GM21423 (cell line): ENCODE measurements at regions not wholly inside any gene's neighbourhood (a gene's known extent, or its start where the extent isn't known, plus 50 kb on each side); places are given as distances from the start of the nearest gene placed in this dataset.

Source experiments
- ATAC-seq: cut with Tn5 transposase; IDR thresholded peaks from one replicate; pipeline ENCODE4 v1.9.1; 2021; ENCODE audit warnings: mild to moderate bottlenecking, moderate library complexity; ENCODE audit not compliant: unreplicated experiment

DNA sequence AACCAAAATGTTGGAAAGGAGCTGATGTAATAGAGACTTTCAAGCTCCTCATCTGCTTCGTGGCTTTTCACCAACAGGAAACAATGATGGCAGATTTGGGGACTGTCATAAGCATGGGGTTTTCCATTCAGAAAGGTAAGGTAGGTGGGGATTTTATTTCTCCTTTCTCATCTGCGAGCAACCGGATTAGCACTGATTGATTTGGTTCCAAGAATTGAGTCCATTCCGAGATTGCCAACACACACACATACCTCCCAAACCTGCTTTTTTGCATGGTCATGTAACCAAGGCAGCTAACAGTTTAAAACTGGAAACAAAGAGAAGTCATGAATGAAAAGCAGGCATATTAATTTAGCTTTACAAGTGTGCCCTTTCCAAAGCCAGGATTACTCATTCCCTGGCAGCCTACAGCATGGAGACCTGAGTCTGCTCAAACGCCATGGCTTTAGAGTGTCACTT is 63.0 kb upstream of the LNX1 start:
- ATAC-seq = no peak

DNA sequence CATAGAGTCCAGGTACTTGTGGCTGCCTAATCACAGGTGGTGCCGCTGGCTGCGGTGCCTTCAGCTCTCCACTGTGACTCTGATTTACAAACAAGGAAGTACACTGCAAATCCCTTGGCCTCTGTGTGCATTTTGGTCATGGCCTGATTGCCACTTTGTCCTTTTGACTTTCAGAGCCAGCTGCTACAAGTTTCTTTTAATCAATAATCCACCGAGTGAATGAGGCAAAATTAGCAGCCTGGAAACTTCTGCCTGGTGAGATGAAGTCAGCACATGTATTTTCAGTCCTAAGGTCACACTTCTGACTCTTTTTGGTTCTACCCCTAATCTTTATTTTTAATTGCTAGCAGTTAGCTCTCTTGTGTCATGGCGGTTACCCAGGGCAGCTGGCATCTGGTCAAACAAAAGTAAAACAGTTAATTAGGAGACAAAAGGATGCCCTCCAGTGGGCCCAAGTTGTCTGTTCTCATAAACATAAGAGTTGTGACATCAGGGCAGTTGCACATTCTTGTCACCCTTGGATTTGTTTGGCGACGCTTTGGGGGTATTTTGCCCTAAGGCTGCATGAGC is 62.3 kb upstream of the LNX1 start:
- ATAC-seq = peak; percentile 64

DNA sequence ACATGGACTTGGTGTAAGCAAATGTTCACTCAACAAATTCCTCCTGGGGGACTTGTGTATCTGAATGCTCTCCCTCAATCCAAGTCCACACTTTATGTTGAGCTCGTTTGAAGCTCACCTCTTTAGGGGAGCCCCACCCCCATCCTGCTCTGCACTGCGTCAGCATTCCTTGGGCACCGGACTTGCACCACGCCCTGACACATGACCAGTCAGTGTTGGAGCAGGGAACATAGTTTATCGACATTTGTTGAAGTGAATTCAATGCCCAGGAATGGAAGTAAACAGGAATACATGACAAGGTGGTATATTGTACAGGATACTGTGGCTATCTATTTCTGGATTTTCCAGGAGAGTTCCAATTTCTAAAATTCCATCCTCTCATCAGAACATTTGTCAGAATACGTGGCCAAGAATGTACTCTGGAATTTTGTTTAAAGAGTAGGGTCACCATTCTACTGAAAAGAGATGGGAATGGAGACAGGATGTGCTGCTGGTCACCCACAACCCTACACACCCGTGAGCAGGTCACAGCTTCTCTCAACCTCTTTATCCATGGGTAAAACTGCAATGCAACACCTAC is 60.0 kb upstream of the LNX1 start:
- no peak for ATAC-seq

DNA sequence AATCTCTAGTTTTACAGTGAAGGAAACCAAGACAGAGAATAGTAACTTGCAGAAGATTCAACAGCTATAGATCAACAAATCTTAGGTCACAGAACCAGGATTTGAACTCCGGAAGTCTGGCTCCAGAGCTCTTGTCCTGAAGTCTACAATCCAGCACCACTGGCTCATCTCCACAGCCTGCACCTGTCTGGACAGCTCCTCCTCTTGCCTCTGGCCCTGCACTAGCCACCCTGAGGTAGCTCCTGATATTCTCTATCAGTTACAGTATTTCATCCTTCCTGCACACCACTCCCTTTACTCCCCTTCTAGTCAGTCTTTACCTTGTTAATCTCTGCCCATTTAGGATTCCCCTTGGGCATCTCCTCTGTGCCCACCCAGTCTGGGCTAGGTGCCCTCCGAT is 58.1 kb upstream of the LNX1 start:
- ATAC-seq = no peak

- ATAC-seq = peak; percentile 80
Measured at GRCh38 chr4:53647547-53647946, 56.3 kb upstream of the LNX1 start.

GRCh38 chr4:53646795-53647194 is 55.5 kb upstream of the LNX1 start:
- ATAC-seq = no peak

DNA sequence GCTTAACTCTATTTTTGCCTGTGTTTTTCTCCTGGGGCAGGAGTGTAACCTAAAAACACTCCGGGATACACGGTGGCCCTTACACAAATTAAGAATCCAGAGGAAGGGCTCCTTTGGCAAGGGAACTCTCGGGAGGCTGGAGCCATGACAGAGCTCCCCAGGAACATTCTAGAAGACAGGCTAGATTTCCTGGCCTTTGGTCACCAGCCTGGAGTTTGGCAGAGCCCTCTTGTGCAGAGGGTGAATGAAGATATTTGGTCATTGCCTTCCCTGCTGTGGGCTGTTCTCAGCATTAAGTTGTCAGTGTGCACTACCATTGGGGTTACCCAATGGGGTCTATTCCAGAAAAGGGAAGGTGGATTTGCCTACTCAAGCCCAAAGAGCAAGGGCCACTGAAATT is 53.8 kb upstream of the LNX1 start:
- no peak for ATAC-seq

DNA sequence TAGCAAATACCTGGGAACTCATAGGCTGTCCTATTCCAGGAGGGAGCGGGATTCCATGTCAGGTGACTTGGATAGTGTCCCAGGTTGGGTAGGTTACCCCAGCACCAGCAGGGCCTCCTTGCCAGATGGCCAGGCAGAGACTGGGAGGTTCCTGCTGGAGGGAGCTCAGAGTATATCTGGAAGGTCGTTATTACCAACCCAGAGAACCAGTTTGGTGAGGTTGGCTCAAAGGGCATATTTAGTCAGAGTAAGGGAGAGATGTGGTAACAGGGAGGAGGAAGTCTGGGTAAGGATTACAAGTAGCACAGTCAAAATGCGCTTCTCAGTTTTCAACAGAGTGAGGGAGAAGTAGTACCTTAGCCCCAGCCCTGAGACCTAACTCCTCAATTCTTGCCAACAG is 53.3 kb upstream of the LNX1 start:
- ATAC-seq = no peak
